ENCODE measurements at regions not wholly inside any gene's neighbourhood (a gene's known extent, or its start where the extent isn't known, plus 50 kb on each side); places are given as distances from the start of the nearest gene placed in this dataset.
"Not testable (repeated sequence)": the region's sequence is repeated elsewhere in the genome, so short reads cannot be mapped to it uniquely, and the experiment has no call there.

DNA sequence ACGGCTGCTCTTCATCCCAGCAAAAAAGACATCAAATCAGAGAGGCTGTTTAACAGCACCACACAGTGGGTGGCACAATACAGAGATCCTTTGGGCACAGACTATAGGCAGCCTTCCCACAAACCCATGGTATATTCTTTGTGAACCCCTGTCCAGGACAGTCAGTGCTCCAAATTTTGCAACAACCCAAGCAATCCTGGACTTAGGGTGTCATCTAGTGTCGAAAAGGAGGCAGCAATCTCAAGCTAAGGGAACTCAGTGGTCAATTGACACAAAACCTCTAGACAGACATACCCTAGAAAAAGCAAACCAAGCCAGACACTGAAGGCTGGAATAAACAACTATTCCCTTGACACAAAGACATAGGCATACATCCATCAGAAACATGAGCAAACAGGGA lies 137.4 kb downstream of the BMP15 start:
- no peaks in the 10 kb centered on the region for H3K27me3 Mint-ChIP-seq
- no peaks in the 10 kb centered on the region for H3K4me1 Mint-ChIP-seq
- H3K36me3 Mint-ChIP-seq = no peaks in the 10 kb centered on the region
- H3K4me3 Mint-ChIP-seq = no peak overlapping the region
- H3K9me3 Mint-ChIP-seq = no peaks in the 10 kb centered on the region
- no peak overlapping the region for H3K27ac Mint-ChIP-seq
- CTCF ChIA-PET = no interaction called here
- no peak for DNase-seq

DNA sequence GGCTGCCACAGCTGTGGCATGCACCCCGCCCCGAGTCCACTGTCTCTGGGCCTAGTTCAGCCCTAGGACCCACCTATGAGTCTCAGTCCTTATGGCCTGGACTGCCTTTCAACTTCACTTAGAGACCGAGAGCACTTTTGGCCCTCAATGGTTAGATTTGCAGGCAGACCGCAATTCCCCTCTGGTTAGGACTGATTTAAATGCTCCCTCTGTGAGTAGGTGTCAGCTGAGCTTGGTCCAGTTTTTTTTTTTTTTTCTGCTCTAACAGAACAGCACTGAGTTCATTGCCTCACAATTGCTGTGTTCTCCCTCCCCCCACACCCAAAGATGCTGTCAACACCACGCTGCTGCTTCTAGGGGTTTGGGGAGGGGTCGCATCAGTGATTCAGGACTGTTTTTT lies 143.2 kb downstream of the BMP15 start:
- H3K27ac Mint-ChIP-seq = no peak overlapping the region

DNA sequence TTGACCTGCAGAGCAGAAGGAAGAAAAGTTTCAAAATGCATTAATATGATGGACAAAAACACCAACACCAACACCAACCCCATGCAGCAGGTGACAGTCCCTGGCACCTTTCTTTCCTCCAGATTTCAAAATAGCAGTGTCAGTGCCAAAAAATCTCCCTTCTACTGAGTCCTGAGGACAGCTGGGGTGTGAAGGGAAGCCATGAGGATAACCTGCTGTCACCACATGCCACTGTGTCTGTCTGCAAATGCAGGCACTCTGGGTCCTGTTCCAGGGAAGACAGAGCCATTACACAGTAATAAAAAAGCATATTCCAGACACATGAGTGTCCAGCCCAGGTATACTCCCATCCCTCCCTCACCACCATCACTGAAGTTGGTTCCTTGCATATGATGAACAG lies 187.5 kb downstream of the BMP15 start:
- DNase-seq = no peak
- H3K4me1 Mint-ChIP-seq = no peaks in the 10 kb centered on the region
- no peak overlapping the region for H3K27ac Mint-ChIP-seq
- CTCF ChIA-PET = no interaction called here
- H3K4me3 Mint-ChIP-seq = no peak overlapping the region
- H3K27me3 Mint-ChIP-seq = no peaks in the 10 kb centered on the region
- no peaks in the 10 kb centered on the region for H3K9me3 Mint-ChIP-seq
- H3K36me3 Mint-ChIP-seq = no peaks in the 10 kb centered on the region

More for the DNA sequence above, 143.2 kb downstream of the BMP15 start:
- Mint-ChIP-seq H3K9me3 (no peaks in the 10 kb centered on the region), H3K27me3 (no peaks in the 10 kb centered on the region), H3K36me3 (no peaks in the 10 kb centered on the region), H3K4me1 (no peaks in the 10 kb centered on the region), H3K4me3 (no peak overlapping the region)
- CTCF ChIA-PET = no interaction called here
- no peak for DNase-seq

DNA sequence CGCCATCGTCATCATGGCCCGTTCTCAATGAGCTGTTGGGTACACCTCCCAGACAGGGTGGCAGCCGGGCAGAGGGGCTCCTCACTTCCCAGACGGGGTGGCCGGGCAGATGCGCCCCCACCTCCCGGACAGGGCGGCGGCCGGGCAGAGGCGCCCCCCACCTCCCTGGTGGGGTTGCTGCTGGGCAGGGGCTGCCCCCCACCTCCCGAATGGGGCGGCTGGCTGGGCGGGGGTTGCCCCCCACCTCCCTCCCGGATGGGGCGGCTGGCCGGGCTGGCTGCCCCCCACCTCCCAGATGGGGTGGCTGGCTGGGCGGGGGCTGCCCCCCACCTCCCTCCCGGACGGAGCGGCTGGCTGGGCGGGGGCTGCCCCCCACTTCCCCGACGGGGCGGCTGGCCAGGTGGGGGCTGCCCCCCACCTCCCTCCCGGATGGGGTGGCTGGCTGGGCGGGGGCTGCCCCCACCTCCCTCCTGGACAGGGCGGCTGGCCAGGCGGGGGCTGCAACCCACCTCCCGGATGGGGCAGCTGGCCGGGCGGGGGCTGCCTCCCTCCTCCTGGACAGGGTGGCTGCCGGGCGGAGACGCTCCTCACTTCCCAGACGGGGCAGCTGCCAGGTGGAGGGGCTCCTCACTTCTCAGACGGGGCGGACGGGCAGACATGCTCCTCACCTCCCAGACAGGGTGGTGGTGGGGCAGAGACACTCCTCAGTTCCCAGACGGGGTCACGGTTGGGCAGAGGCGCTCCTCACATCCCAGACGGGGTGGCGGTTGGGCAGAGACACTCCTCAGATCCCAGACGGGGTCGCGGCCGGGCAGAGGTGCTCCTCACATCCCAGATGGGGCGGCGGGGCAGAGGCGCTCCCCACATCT lies 208.8 kb downstream of the BMP15 start:
- H3K27ac Mint-ChIP-seq, H3K36me3 Mint-ChIP-seq, DNase-seq, CTCF ChIA-PET, H3K4me1 Mint-ChIP-seq, H3K27me3 Mint-ChIP-seq, H3K9me3 Mint-ChIP-seq, H3K4me3 Mint-ChIP-seq: not testable (repeated sequence)

DNA sequence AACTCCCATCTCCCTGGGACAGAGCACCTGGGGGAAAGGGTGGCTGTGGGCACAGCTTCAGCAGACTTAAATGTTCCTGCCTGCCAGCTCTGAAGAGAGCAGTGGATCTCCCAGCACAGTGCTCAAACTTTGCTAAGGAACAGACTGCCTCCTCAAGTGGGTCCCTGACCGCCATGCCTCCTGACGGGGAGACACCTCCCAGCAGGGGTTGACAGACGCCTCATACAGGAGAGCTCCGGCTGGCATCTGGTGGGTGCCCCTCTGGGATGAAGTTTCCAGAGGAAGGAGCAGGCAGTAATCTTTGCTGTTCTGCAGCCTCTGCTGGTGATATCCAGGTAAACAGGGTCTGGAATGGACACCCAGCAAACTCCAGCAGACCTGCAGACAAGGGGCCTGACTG lies 206.9 kb upstream of the NUDT10 start:
- H3K4me1 Mint-ChIP-seq, H3K27me3 Mint-ChIP-seq, H3K4me3 Mint-ChIP-seq, H3K36me3 Mint-ChIP-seq, CTCF ChIA-PET, DNase-seq, H3K27ac Mint-ChIP-seq, H3K9me3 Mint-ChIP-seq: not testable (repeated sequence)

DNA sequence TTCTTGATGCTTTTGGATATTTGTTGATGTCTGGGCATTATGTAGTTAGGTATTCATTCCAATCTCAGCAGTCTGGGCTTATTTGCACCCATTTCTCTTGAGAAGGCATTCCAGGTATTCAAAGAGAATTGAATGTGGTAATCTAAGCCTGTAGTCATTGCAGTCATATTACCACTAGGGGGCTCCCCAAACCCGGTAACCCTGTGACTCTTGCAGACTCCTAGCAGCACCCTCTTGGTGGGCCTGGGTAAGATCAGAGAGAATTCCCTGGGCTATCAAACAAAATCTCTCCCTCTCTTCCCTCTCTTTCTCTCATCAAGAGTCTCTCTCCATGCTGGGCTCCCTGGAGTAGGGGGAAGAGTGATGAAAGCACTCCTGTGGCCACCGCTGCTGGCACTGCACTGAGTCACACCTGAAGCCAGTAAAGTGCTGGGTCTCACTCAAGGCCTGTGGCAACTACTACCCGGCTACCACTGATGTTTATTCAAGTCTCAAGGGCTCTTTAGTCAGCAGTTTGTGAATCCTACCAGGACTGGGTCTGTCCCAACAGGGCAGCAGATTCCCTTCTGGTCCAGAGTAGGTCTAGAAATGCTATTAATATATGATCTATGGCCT lies 187.7 kb upstream of the NUDT10 start:
- DNase-seq = peak; percentile 44
- H3K36me3 Mint-ChIP-seq = no peaks in the 10 kb centered on the region
- H3K4me1 Mint-ChIP-seq = no peaks in the 10 kb centered on the region
- H3K27ac Mint-ChIP-seq = no peak overlapping the region
- no peaks in the 10 kb centered on the region for H3K9me3 Mint-ChIP-seq
- no peaks in the 10 kb centered on the region for H3K27me3 Mint-ChIP-seq
- no peak overlapping the region for H3K4me3 Mint-ChIP-seq
- CTCF ChIA-PET = interaction anchor here (0.7 to 1.7 kb wide), 2 partner anchors 315 to 1206 kb away, joined by 3 to 9 read pairs; no protein-coding TSS in a partner anchor

DNA sequence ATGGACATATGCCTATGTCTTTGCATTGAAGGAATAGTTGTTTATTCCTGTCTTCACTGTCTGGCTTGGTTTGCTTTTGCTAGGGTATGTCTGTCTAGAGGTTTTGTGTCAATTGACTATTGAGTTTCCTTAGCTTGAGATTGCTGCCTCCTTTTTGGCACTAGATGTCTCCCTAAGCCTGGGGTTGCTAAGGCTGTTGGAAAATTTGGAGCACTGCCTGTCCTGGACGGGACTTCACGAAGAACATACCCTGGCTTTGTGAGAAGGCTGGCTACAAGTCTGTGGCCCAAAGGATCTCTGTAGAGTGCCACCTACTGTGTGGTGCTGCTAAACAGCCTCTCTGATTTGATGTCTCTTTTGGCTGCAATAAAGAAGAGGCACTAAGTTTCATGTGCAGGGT lies 183.8 kb upstream of the NUDT10 start:
- H3K9me3 Mint-ChIP-seq = no peaks in the 10 kb centered on the region
- CTCF ChIA-PET = interaction anchor here (1.6 kb wide), 1 partner anchor 310 kb away, joined by 3 read pairs; no protein-coding TSS in a partner anchor
- no peaks in the 10 kb centered on the region for H3K27me3 Mint-ChIP-seq
- DNase-seq = no peak
- no peaks in the 10 kb centered on the region for H3K36me3 Mint-ChIP-seq
- H3K27ac Mint-ChIP-seq = no peak overlapping the region
- no peaks in the 10 kb centered on the region for H3K4me1 Mint-ChIP-seq
- no peak overlapping the region for H3K4me3 Mint-ChIP-seq

DNA sequence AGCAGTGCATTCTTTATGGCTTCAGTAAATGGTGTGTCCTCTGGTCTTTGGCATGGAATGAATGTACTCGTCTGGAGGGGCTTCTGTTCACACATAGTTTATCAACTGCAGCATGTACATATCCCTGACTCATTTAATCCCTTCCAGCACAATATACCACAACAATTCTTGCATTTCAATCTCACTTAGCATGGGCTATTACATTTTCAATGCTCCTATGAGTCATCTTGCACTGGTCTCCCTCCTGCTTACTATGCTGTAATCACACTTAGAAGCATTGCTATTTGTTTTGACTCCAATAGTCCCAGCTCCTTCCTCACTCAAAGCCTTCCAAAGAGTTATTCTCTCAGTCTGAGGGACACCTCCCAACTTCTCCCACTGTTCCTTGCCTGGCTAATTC lies 180.9 kb upstream of the NUDT10 start:
- Mint-ChIP-seq H3K27me3 (no peaks in the 10 kb centered on the region), H3K4me3 (no peak overlapping the region), H3K9me3 (no peaks in the 10 kb centered on the region), H3K4me1 (no peaks in the 10 kb centered on the region), H3K27ac (no peak overlapping the region), H3K36me3 (no peaks in the 10 kb centered on the region)
- CTCF ChIA-PET = no interaction called here
- DNase-seq = no peak

DNA sequence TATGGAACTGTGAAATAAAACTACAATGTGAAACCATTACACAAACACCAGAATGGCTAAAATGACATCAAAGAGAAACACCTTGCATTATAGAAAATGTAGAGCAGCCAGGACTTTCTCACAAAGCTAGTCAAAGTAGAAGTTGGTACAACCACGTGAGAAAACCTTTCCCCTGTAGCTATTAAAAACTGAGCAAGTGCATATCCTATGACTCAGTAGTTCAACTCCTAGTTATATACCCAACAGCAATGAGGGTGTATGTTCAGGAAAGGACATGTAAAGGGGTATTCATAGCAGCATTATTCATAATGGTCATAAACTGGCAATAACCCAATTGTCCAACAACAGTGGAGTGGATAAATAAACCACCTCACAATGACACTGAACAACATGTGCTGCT lies 177.5 kb upstream of the NUDT10 start:
- Mint-ChIP-seq H3K9me3 (no peaks in the 10 kb centered on the region), H3K36me3 (no peaks in the 10 kb centered on the region), H3K27ac (no peak overlapping the region), H3K27me3 (no peaks in the 10 kb centered on the region), H3K4me3 (no peak overlapping the region), H3K4me1 (no peaks in the 10 kb centered on the region)
- DNase-seq = no peak
- CTCF ChIA-PET = no interaction called here

DNA sequence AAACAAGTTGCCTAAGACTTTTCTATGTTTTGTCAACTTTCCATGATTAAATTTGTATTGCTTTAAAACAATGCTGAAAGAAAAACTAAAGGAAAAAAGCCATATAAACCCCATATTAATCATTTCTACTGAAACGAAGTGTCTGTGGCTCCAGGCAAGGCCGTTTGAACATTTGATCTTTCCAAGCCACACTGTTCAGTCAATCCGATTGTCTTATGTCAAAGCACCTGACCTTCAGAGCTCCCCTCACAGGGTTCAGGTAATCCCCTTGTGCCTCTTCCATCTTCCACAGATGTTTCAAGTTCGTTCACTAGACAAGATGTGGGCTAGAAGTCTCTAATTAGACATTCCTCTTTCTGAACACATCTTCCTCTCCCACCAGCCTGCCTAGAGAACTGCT lies 177.1 kb upstream of the NUDT10 start:
- Mint-ChIP-seq H3K36me3 (no peaks in the 10 kb centered on the region), H3K4me1 (no peaks in the 10 kb centered on the region), H3K9me3 (no peaks in the 10 kb centered on the region), H3K27me3 (no peaks in the 10 kb centered on the region), H3K4me3 (no peak overlapping the region), H3K27ac (no peak overlapping the region)
- DNase-seq = no peak
- CTCF ChIA-PET = no interaction called here

DNA sequence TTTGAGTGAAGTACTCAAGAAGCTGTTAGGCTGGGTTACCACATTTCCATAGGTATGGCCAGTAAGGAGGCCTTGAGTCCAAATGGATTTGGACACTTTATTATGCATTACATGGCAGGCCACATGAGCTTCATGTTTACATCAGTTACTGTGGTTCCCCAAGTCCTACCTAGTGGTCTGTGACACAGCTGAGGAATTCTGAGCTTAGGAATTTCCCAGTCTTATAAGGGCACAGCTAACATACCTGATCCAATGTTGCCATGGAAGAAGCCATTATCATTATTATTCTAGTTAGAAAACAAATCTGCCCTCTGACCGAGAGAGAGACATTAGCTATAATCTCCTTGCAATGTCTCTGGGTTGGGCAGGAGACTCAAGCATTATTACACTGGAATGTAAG lies 174.4 kb upstream of the NUDT10 start:
- no peaks in the 10 kb centered on the region for H3K4me1 Mint-ChIP-seq
- no peak overlapping the region for H3K27ac Mint-ChIP-seq
- CTCF ChIA-PET = no interaction called here
- H3K36me3 Mint-ChIP-seq = no peaks in the 10 kb centered on the region
- H3K4me3 Mint-ChIP-seq = no peak overlapping the region
- H3K9me3 Mint-ChIP-seq = no peaks in the 10 kb centered on the region
- no peaks in the 10 kb centered on the region for H3K27me3 Mint-ChIP-seq
- no peak for DNase-seq

DNA sequence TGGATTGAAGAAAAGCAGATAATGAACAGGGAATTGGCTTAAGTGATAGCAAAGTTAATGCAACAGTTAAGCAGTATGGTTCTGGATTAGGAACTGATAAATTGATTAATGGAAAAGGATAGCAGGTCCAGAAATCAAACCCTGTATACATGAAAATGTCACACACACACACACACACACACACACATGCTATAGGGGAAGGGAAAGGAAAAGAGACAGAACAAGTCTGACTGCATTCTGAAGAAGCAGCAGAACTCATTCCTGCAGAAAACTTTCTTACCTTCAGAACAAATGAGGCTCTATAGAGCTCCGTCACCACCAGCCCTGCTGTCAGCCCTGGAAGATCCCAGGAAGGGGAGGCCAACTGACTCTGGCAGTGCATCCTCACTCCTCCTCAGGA lies 173.2 kb upstream of the NUDT10 start:
- H3K36me3 Mint-ChIP-seq, H3K4me1 Mint-ChIP-seq, DNase-seq, H3K27me3 Mint-ChIP-seq, H3K9me3 Mint-ChIP-seq, CTCF ChIA-PET, H3K4me3 Mint-ChIP-seq, H3K27ac Mint-ChIP-seq: not testable (repeated sequence)

DNA sequence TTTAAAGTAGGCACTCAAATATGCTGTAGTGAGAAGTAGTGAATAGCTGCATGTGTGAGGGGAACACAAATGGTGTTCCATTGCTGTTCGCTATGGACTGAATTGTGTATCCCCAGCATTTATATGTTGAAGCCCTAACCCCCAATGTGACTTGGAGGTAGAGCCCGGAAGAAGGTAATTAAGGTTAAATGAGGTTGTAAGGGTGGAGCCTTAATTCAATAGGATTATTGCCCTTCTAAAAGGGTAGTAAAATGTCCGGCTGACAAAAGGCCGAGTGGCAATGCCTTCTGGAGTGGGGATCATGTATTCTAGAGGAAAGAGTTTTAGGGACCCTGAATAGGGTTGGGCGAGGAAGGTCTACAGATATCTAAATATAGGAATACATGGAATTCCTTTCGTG lies 168.9 kb upstream of the NUDT10 start:
- H3K9me3 Mint-ChIP-seq = no peaks in the 10 kb centered on the region
- H3K4me3 Mint-ChIP-seq = no peak overlapping the region
- no peak overlapping the region for H3K27ac Mint-ChIP-seq
- H3K36me3 Mint-ChIP-seq = no peaks in the 10 kb centered on the region
- H3K4me1 Mint-ChIP-seq = no peaks in the 10 kb centered on the region
- no peaks in the 10 kb centered on the region for H3K27me3 Mint-ChIP-seq
- CTCF ChIA-PET = no interaction called here
- no peak for DNase-seq

DNA sequence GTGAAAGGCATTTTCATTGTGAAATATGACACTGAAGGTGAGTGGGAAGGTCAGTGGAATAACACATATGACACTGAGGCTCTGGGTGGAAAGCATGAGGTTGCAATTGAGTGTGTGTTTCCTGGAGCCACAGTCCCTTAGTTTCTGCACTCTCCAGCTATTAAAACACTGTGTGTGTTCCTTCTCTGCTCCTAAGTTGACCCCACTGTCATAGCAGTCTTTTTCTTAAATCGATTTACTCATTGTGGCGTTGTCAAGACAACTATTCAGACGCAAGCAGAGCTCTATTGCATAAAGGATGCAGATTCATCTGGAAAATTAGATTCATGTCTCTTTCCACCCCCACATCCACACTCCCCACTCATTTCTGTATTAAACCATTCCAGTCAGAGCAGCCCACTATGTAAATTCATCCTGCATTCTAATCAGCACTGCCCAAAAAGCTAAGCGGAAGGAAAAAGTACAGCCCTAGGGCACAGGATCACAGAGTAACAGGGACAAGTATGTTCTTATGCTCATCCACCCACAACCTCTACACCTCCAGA lies 154.2 kb upstream of the NUDT10 start:
- H3K9me3 Mint-ChIP-seq, H3K36me3 Mint-ChIP-seq, H3K27ac Mint-ChIP-seq, H3K4me3 Mint-ChIP-seq, H3K27me3 Mint-ChIP-seq, H3K4me1 Mint-ChIP-seq, CTCF ChIA-PET, DNase-seq: not testable (repeated sequence)

DNA sequence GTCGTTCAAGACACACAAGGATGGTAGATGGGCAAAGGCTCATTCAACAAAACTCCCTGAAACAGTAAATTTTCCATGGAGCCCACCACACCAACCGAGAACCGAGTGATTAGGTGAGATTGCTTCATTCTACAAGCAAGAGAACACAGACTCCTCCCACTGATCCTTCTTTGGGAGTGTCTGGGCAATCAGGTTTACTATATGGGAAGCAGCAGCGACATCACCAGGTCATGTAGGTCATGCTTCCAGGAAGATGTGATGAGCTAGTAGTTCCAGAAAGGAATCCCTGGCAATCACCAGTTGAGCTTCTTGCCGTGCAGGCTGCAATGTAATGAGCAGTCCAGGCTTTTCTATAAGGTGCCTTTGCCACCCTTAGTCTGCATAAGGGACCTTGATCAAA lies 152.8 kb upstream of the NUDT10 start:
- H3K27me3 Mint-ChIP-seq, DNase-seq, CTCF ChIA-PET, H3K9me3 Mint-ChIP-seq, H3K4me3 Mint-ChIP-seq, H3K4me1 Mint-ChIP-seq, H3K27ac Mint-ChIP-seq, H3K36me3 Mint-ChIP-seq: not testable (repeated sequence)
